MV-4-11 (cell line): ENCODE measurements at regions not wholly inside any gene's neighbourhood (a gene's known extent, or its start where the extent isn't known, plus 50 kb on each side); places are given as distances from the start of the nearest gene placed in this dataset.
A peak's percentile ranks its signal among the peaks of the same experiment; 100 is the strongest.
"Not testable (repeated sequence)": the region's sequence is repeated elsewhere in the genome, so short reads cannot be mapped to it uniquely, and the experiment has no call there.

ENCODE experiments used
- DNase-seq: peaks from one replicate; lab custom pipeline; 2025; lab: John Stamatoyannopoulos, UW

GRCh38 chr5:90066920-90067319 lies 342.6 kb downstream of the CETN3 start:
- no peak for DNase-seq

- DNase-seq: no peak
These were observed 352.4 kb downstream of the CETN3 start for GRCh38 chr5:90056911-90057705.

- DNase-seq: no peak
These were observed 353.7 kb downstream of the CETN3 start for GRCh38 chr5:90055831-90056328.

GRCh38 chr5:90054612-90055011 lies 354.9 kb downstream of the CETN3 start:
- no peak for DNase-seq

- no peak for DNase-seq
These were observed 357.8 kb downstream of the CETN3 start for GRCh38 chr5:90051756-90052155.

GRCh38 chr5:90050103-90050502 lies 359.5 kb downstream of the CETN3 start:
- peak; percentile 12 for DNase-seq

- no peak for DNase-seq
These were observed 362.4 kb downstream of the CETN3 start for GRCh38 chr5:90047113-90047512.

GRCh38 chr5:90040082-90040481 lies 369.5 kb downstream of the CETN3 start:
- DNase-seq: not testable (repeated sequence)

- no peak for DNase-seq
These were observed 371.9 kb downstream of the CETN3 start for GRCh38 chr5:90037646-90038045.

GRCh38 chr5:90022711-90023053 lies 386.9 kb downstream of the CETN3 start:
- DNase-seq: no peak

- DNase-seq: no peak
These were observed 387.4 kb downstream of the CETN3 start for GRCh38 chr5:90022002-90022710.

- peak; percentile 95 for DNase-seq
These were observed 388.7 kb downstream of the CETN3 start for GRCh38 chr5:90020575-90021538.

- no peak for DNase-seq
These were observed 392.3 kb downstream of the CETN3 start for GRCh38 chr5:90017239-90017638.

- DNase-seq: peak; percentile 47
These were observed 394.0 kb downstream of the CETN3 start for GRCh38 chr5:90015584-90016018.

- DNase-seq: no peak
These were observed 395.1 kb downstream of the CETN3 start for GRCh38 chr5:90014420-90014819.

GRCh38 chr5:90000351-90000750 lies 409.2 kb downstream of the CETN3 start:
- DNase-seq: peak; percentile 25

- DNase-seq: no peak
These were observed 410.8 kb downstream of the CETN3 start for GRCh38 chr5:89998519-89999305.

GRCh38 chr5:89996890-89997289 lies 412.7 kb downstream of the CETN3 start:
- DNase-seq: peak; percentile 42

GRCh38 chr5:89996335-89996734 lies 413.2 kb downstream of the CETN3 start:
- DNase-seq: no peak

- DNase-seq: no peak
These were observed 415.3 kb downstream of the CETN3 start for GRCh38 chr5:89994266-89994665.

GRCh38 chr5:89992201-89992600 lies 417.4 kb downstream of the CETN3 start:
- DNase-seq: no peak
